Fibroblast of peridontal ligament (primary cell): ENCODE measurements at regions not wholly inside any gene's neighbourhood (a gene's known extent, or its start where the extent isn't known, plus 50 kb on each side); places are given as distances from the start of the nearest gene placed in this dataset.
"Not testable (repeated sequence)": the region's sequence is repeated elsewhere in the genome, so short reads cannot be mapped to it uniquely, and the experiment has no call there.

Experiments
- DNase-seq: peaks from one replicate; pipeline ENCODE4 v3.0.0-alpha.2; 2010; ENCODE audit errors: extremely low read depth

DNA sequence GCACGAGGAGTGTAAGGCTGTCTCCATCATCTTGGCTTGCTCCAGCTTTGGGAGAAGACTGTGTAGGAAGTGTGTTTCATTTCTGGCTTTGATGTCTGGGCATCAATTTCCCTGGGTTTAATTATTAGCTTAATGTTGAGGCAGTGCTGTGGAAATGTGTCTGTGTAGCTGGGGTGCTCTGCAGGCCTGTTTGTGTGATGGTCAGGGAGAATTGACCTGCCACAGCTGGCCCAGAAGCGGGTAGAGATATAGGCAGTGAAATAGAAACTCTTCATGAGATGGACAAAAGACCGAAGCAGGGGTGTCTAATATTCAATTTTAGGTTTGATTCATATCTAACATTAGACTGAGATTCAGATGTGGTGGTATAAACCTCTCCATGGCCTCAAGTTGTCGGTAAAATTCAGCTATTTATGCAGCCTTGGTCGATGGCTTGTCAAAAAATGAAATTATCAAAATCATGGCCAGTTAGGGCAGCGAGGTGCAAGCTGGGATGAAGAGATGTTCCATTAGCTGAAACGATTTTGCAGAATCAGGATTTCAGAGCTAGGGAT, 95.3 kb upstream of the SNX9 start:
- no peak for DNase-seq

DNA sequence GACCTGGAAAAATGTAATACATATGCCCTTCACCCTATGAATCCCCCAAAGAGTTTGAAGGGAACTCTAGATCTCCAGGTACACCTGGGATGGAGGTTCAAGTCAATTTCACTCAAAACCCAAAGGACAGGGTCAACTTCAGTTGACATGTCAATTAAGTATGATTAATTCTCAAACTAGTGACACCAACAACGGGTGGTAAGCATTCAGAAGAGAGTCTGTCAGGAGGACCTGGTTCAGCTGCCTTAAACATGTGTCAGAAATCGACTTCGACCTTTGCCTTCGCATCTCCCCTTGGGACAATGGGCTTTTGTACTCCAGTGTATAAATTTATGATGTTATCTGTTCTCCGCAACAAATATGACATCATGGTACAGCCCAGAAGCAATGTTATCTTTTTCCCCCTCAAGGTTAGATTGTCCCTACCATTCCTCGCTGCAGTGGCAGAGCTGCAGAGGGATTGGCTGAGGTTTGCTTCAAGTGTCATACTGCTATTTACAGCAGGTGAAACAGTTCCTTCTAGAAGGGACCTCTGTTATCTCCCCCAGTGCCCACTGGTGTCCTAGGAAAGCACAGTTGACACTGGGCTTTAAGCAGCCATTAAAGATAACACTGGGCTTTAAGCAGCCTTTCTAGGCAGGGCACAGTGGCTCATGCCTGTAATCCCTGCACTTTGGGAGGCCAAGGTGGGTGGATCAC, 94.7 kb upstream of the SNX9 start:
- DNase-seq = no peak

DNA sequence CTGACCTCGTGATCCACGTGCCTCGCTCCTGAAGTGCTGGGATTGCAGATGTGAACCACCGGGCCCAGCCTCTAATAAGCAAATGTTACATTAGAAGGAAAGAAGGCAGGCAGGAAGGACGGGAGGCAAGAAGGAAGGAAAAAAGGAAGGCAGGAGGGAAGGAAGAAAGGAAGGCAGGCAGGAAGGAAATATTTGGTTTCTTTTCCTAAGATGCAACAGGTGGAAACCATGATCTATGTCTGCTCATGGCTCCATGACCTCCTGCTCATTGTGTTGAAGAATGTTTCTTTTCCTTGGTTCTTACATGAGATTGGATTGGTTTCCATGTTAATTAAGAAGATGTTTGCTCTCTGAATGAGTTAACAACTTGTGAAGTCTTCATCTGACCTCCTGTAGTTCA, 91.8 kb upstream of the SNX9 start:
- DNase-seq = no peak

GRCh38 chr6:157732007-157732406, 91.0 kb upstream of the SNX9 start:
- no peak for DNase-seq

DNA sequence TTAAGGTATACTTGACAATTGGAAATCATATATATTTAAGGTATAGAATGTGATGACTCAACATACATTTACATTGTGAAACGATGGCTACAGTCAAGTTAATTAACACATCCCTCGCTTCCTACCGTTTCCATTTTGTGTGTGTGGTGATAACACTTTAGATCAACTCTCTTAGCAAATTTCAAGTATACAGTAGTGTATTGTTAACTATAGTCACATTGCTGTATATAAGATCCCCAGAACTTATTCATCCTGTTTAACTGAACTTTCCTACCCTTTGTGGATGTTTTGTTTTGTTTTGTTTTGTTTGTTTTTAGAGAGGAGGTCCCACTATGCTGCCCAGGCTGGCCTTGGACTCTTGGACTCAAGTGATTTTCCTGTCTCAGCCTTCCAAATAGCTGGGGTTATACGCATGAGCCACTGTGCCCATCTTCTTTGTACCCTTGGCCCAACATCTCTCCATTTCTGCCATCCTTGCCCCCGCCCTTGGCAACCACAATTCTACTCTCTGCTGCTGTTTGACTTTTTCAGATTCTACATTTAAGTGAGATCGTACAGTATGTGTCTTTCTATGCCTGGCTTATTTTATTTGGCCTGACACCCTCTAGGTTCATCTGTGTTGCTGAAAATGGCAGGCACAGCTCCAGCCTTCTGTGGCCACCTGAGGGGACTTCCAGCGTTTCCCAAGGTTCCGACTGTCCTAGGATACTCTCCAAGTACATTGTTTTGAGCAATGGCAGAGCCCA, 90.5 kb upstream of the SNX9 start:
- no peak for DNase-seq

- not testable (repeated sequence) for DNase-seq
Observed at GRCh38 chr6:157736555-157736954, 86.5 kb upstream of the SNX9 start.

- DNase-seq = no peak
Observed at GRCh38 chr6:157741321-157741947, 81.6 kb upstream of the SNX9 start.

DNA sequence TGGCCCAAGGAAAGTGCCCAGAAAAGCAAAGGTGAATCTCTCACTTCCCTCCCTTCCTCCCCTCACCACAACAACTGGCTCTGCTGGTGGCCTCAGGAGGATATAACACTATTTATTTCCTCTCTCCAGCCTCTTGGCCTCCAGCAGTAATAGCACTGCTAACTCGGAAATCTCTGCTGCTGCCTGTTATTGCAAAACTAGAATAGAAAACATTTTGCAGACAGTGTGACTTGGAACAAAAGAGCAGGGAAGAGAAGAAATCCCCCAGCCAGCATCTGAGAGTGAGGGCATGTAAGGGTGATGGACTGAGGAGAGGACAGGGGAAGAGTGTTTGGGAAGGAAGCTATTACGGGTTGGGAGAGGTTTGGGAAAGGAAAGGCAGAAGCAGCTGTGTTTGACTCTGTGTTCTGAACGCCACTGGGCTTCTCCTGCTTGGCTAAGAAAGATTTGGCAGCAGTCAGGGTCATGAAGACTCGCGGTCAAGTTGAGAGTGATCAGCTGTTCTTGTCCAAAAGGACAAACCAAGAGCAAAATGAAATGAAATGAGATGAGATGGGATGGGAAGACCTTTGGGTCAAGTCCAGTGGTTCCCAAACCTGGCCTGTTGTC, 81.0 kb upstream of the SNX9 start:
- DNase-seq = no peak

DNA sequence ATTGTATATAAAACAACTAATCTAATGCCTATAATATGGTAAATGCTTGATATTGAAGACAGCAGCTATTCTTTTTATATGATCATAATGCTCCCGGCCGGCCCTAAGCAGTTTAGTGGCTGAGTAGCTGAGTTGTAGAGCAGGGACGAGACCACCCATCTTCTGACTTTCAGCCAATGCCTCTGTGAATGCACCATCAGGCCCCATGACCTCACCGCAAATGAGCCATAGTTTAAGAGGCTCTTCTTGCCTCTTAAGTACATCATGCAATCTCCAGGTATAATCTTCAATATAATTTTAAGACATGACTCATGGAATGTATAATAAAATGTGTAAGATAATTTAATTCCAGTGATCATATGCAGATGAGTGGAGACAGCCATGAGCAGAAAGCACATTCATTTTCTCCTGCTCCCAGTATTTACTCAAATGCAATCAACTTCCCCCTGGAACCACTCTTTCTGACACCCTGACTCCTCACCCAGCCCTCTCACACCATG, 78.9 kb upstream of the SNX9 start:
- no peak for DNase-seq

DNA sequence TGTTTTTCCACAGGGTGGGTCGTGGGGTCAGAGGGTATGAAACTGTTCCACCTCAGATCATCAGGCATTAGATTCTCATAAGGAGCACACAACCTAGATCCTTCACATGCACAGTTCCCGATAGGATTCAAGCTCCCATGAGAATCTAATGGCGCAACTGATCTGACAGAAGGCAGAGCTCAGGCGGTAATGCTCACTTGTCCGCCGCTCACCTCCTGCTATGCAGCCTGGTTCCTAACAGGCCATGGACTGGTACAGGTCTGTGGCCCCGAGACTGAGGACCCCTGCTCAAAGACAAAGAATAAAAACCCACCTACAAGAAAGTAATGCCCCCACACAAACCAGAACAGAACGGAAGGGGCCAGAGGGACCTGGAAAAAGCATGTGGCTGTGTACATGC, 76.1 kb upstream of the SNX9 start:
- DNase-seq = no peak

DNA sequence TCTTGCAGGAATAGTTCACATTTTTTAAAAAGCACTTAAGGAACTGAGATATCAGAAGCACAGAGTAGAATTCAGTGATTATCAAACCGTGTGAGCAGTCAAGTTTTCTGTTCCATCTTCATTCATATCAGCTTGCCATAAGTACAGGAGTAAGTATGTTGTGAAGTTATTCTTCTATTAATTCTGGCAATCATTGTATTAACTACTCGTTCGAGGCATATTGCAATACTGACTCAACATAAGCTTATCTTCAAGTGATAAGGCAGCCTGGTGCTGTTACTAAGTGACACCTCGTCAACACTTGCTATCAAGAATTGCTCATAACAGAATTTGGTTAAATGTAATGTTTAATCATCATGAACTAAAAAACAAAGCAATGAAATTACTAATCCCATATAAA, 75.7 kb upstream of the SNX9 start:
- DNase-seq = no peak

DNA sequence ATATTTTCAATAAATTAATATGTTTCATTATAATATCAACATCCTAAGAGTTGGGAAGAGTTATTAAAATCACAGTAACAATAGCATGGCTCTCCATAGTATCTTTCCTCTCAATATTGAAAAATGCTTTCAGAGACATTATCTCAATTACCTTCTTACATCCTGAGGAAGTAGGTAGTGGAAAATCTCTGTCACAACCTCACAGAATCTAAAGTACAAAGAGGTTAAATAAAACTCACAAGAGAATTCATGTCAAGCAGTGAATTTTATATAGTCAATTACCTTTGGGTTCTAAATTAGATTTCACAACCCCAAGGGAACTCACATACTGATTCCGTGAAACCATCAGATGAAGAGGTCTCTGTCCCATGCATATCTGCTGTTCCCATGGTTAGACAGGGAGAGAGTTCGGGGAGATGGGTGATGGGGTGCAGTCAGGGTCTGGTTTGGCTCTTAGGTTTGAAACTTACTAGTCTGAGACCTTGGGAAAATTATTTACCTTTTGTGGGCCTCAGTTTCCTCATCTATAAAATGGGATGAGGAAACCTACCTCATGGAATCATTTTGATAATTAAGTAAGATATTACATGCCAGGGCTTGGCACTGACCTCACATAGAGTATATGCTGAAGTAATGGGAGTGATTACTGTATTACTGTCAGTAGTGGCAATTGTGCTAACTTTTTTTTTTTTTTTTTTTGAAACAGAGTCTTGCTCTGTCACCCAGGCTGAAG, 74.0 kb upstream of the SNX9 start:
- no peak for DNase-seq

DNA sequence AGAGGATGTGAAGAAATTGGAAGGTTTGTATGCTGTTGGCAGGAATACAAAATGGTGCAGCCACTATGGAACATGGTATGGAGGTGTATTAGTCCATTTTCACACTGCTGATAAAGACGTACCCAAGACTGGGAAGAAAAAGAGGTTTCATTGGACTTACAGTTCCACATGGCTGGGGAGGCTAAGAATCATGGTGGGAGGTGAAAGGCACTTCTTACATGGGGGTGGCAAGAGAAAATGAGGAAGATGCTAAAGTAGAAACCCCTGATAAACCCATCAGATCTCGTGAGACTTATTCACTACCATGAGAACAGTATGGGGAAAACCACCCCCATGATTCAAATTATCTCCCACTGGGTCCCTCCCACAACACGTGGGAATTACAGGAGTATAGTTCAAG, 72.1 kb upstream of the SNX9 start:
- DNase-seq = not testable (repeated sequence)

DNA sequence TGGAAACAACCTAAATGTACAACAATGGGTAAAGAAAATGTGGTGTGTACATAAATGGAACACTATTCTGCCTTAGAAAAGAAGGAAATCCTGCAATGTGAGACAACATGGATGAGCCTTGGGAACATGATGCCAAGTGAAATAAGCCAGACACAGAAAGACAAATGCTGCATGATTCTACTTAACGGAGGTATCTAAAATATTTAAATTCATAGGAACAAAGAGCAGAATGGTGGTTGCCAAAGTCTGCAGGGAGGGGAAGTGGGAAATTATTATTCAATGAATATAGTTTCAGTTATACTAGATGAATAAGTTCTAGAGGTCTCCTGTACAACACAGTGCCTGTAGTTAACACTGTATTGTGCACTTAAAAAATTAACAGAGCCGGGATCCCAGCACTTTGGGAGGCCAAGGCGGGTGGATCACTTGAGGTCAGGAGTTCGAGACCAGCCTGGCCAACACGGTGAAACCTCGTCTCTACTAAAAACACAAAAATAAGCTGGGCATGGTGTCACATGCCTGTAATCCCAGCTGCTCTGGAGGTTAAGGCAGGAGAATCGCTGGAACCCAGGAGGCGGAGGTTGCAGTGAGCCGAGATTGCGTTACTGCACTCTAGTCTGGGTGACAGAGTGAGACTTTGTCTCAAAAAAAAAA, 71.4 kb upstream of the SNX9 start:
- no peak for DNase-seq

GRCh38 chr6:157752879-157753278, 70.2 kb upstream of the SNX9 start:
- DNase-seq = not testable (repeated sequence)

GRCh38 chr6:157753291-157753690, 69.8 kb upstream of the SNX9 start:
- DNase-seq = peak; percentile 72

DNA sequence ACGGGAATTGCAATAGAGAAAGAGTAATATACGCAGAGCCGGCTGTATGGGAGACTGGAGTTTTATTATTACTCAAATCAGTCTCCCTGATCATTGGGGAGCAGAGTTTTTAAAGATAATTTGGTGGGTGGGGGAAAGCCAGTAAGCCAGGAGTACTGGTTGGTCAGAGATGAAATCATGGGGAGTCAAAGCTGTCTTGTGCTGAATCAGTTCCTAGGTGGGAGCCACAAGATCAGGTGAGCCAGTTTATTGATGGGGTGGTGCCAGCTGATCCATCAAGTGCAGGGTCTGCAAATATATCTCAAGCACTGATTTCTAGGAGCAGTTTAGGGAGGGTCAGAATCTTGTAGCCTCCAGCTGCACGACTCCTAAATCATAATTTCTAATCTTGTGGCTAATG, 69.2 kb upstream of the SNX9 start:
- DNase-seq = not testable (repeated sequence)

DNA sequence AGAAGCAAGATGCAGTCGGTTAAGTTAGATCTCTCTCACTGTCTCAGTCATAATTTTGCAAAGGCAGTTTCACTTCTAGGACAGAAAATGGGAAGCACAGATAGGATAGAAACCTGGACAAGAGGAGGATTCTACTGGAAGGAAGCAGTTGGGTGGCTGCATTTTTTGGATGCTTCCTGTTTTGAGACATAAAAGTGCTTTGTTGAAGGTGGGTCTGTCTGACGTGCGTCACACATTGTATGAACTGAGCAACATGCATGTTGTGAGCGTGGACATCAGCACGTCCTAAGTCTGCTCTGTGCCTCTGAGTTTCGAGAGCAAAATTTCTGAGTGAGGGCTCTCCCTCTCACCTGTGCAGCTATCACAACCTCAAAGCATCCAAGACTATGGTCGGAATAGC, 68.7 kb upstream of the SNX9 start:
- DNase-seq = no peak

DNA sequence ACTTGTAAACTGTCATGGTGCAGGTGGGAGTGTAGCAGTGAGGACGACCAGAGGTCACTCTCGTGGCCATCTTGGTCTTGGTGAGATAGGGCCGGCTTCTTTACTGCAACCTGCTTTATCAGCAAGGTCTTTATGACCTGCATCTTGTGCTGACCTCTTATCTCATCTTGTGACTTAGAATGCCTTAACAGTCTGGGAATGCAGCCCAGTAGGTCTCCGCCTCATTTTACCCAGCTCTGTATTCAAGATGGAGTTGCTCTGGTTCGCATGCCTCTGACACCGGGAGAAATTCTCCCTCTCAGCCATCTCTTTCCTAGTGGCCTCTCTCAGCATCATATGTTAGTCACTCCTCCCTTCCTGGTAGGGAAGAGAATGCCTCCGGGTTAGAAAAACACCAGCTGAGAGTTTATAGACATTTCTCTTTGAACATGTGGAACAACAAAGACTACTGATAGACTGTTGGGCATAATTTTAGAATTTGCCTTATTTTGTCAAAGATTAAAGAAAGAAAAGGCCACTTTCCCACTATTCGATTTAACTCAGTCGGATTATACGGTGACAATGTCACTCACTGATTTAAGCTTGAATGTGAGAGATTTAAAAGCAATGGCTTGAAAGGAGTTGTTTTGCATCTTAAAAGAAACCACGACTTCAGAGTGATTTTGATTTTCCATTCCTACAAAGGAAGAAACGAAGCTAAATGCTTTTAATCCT, 67.9 kb upstream of the SNX9 start:
- DNase-seq = no peak

- no peak for DNase-seq
Observed at GRCh38 chr6:157755746-157756411, 67.2 kb upstream of the SNX9 start.
